ENCODE measurements at regions not wholly inside any gene's neighbourhood (a gene's known extent, or its start where the extent isn't known, plus 50 kb on each side); places are given as distances from the start of the nearest gene placed in this dataset.

- DNase-seq (ENCODE audit: low spot score): no peak
- WGBS: 60% methylated on average over 1 of the region's 1 CpG
- intact Hi-C loops (cut with DNase I): no loop called here
- Histone ChIP-seq H3K9me3 (no peaks in the 10 kb centered on the region), H3K36me3 (no peaks in the 10 kb centered on the region), H3K27me3 (replicated peaks; ENCODE audit: insufficient read depth) (no peaks in the 10 kb centered on the region), H3K4me3 (no peak overlapping the region), H3K4me1 (replicated peaks) (no peaks in the 10 kb centered on the region), H3K27ac (no peak overlapping the region)
- TF ChIP-seq POLR2A (IDR thresholded peaks at IDR 0.05) (no peak), POLR2AphosphoS5 (IDR thresholded peaks at IDR 0.05) (no peak), CTCF (IDR thresholded peaks at IDR 0.05) (no peak)
Measured at GRCh38 chr6:21468461-21468860, 125.1 kb upstream of the SOX4 start.

GRCh38 chr6:21469213-21469612 lies 124.3 kb upstream of the SOX4 start:
- no peaks in the 10 kb centered on the region for H3K4me1 ChIP-seq (replicated peaks)
- DNase-seq (ENCODE audit: low spot score): no peak
- no peak overlapping the region for H3K4me3 ChIP-seq
- no peaks in the 10 kb centered on the region for H3K27me3 ChIP-seq (replicated peaks; ENCODE audit: insufficient read depth)
- H3K36me3 ChIP-seq: no peaks in the 10 kb centered on the region
- 83% methylated on average over 3 of the region's 3 CpGs for WGBS
- no peak overlapping the region for H3K27ac ChIP-seq
- intact Hi-C loops (cut with DNase I): no loop called here
- H3K9me3 ChIP-seq: no peaks in the 10 kb centered on the region
- TF ChIP-seq POLR2A (IDR thresholded peaks at IDR 0.05) (no peak), POLR2AphosphoS5 (IDR thresholded peaks at IDR 0.05) (no peak), CTCF (IDR thresholded peaks at IDR 0.05) (no peak)

- H3K27me3 ChIP-seq (replicated peaks; ENCODE audit: insufficient read depth): no peaks in the 10 kb centered on the region
- no peak overlapping the region for H3K27ac ChIP-seq
- TF ChIP-seq POLR2A (IDR thresholded peaks at IDR 0.05) (no peak), POLR2AphosphoS5 (IDR thresholded peaks at IDR 0.05) (no peak)
- 85% methylated on average over 4 of the region's 4 CpGs for whole genome bisulfite sequencing
- no peaks in the 10 kb centered on the region for H3K9me3 ChIP-seq
- H3K4me3 ChIP-seq: no peak overlapping the region
- H3K36me3 ChIP-seq: no peaks in the 10 kb centered on the region
- no peaks in the 10 kb centered on the region for H3K4me1 ChIP-seq (replicated peaks)
- DNase-seq (ENCODE audit: low spot score): no peak
- intact Hi-C loops (cut with DNase I): no loop called here
Measured at GRCh38 chr6:21476112-21476511, 117.4 kb upstream of the SOX4 start.

- Histone ChIP-seq H3K4me1 (replicated peaks) (no peaks in the 10 kb centered on the region), H3K27me3 (replicated peaks; ENCODE audit: insufficient read depth) (no peaks in the 10 kb centered on the region), H3K27ac (no peak overlapping the region), H3K9me3 (no peaks in the 10 kb centered on the region), H3K4me3 (no peak overlapping the region), H3K36me3 (no peaks in the 10 kb centered on the region)
- WGBS: 54% methylated on average over 2 of the region's 2 CpGs
- TF ChIP-seq POLR2A (IDR thresholded peaks at IDR 0.05) (no peak), POLR2AphosphoS5 (IDR thresholded peaks at IDR 0.05) (no peak), CTCF (IDR thresholded peaks at IDR 0.05) (no peak)
- no peak for DNase-seq (ENCODE audit: low spot score)
- intact Hi-C loops (cut with DNase I): no loop called here
Measured at GRCh38 chr6:21478411-21478810, 115.1 kb upstream of the SOX4 start.

- intact Hi-C loops (cut with DNase I): no loop called here
- no peaks in the 10 kb centered on the region for H3K36me3 ChIP-seq
- peak overlapping the region; percentile 2 to 34 for H3K27ac ChIP-seq
- no peaks in the 10 kb centered on the region for H3K4me1 ChIP-seq (replicated peaks)
- H3K4me3 ChIP-seq: peak overlapping the region; percentile 9 to 22
- H3K9me3 ChIP-seq: no peaks in the 10 kb centered on the region
- H3K27me3 ChIP-seq (replicated peaks; ENCODE audit: insufficient read depth): no peaks in the 10 kb centered on the region
- peak; percentile 30 for DNase-seq (ENCODE audit: low spot score)
- WGBS: 22% methylated on average over 15 of the region's 15 CpGs
- TF ChIP-seq POLR2AphosphoS5 (IDR thresholded peaks at IDR 0.05) (peak; percentile 62), CTCF (IDR thresholded peaks at IDR 0.05) (no peak)
Measured at GRCh38 chr6:21478883-21479539, 114.5 kb upstream of the SOX4 start.
